Lower lobe of right lung (tissue), 2 donors: ENCODE measurements at regions not wholly inside any gene's neighbourhood (a gene's known extent, or its start where the extent isn't known, plus 50 kb on each side); places are given as distances from the start of the nearest gene placed in this dataset.

Source experiments
- ATAC-seq, 2 donors: fragments of 200-7000 bp; cut with Tn5 transposase; one replicate each; pipeline ENCODE4 v1.9.1; 2020 to 2022; ENCODE audit warnings: mild to moderate bottlenecking in 2 of 2, moderate library complexity in 2 of 2
- DNase-seq: peaks from one replicate; pipeline ENCODE4 v3.0.0-alpha.2; 2020
- H3K27ac ChIP-seq: fragments of 200-600 bp; one replicate; pipeline ENCODE4 v1.8.0; 2022
- H3K27me3 ChIP-seq: fragments of 200-600 bp; one replicate; pipeline ENCODE4 v1.8.0; 2022; ENCODE audit warnings: low read depth
- H3K36me3 ChIP-seq: fragments of 200-600 bp; one replicate; pipeline ENCODE4 v1.8.0; 2022; ENCODE audit warnings: mild to moderate bottlenecking
- H3K4me1 ChIP-seq: fragments of 200-600 bp; one replicate; pipeline ENCODE4 v1.8.0; 2022
- H3K4me3 ChIP-seq: fragments of 200-600 bp; one replicate; pipeline ENCODE4 v1.8.0; 2022; ENCODE audit warnings: mild to moderate bottlenecking
- H3K9me3 ChIP-seq: fragments of 200-600 bp; one replicate; pipeline ENCODE4 v1.8.0; 2022
- CTCF ChIP-seq: fragments of 200-600 bp; IDR thresholded peaks from one replicate; pipeline ENCODE4 v1.8.0; 2022; ENCODE audit warnings: antibody characterized with exemption, mild to moderate bottlenecking
- intact Hi-C: fragments of 100-400 bp; cut with DNase I; formaldehyde crosslinking; loops from one replicate; pipeline ENCODE4 v1.11.0; 2022
- donor health status: DM: no; HTN: yes; CAD: no; lungs with severe emphysema.

- no peak overlapping the region for H3K4me3 ChIP-seq
- H3K9me3 ChIP-seq = no peaks in the 10 kb centered on the region
- H3K27ac ChIP-seq = no peak overlapping the region
- ATAC-seq = no peak
- no peak for TF ChIP-seq CTCF
- no peaks in the 10 kb centered on the region for H3K27me3 ChIP-seq
- H3K4me1 ChIP-seq = no peaks in the 10 kb centered on the region
- intact Hi-C loops = no loop called here
- no peaks in the 10 kb centered on the region for H3K36me3 ChIP-seq
- DNase-seq = no peak
Observed at GRCh38 chr16:6499413-6499812, 833.2 kb upstream of the RBFOX1 start.

GRCh38 chr16:6498858-6499257 is 833.8 kb upstream of the RBFOX1 start:
- no peak for ATAC-seq
- Histone ChIP-seq H3K9me3 (no peaks in the 10 kb centered on the region), H3K36me3 (no peaks in the 10 kb centered on the region), H3K27ac (no peak overlapping the region), H3K4me1 (no peaks in the 10 kb centered on the region), H3K4me3 (no peak overlapping the region), H3K27me3 (no peaks in the 10 kb centered on the region)
- intact Hi-C loops = no loop called here
- TF ChIP-seq CTCF = no peak
- DNase-seq = no peak

- no peak overlapping the region for H3K4me3 ChIP-seq
- TF ChIP-seq CTCF = no peak
- DNase-seq (no peak), ATAC-seq (no peak)
- H3K9me3 ChIP-seq = no peaks in the 10 kb centered on the region
- no peaks in the 10 kb centered on the region for H3K4me1 ChIP-seq
- intact Hi-C loops = no loop called here
- H3K27ac ChIP-seq = no peak overlapping the region
- no peaks in the 10 kb centered on the region for H3K36me3 ChIP-seq
- no peaks in the 10 kb centered on the region for H3K27me3 ChIP-seq
Observed at GRCh38 chr16:6496996-6497395, 835.6 kb upstream of the RBFOX1 start.

- ATAC-seq = no peak
- intact Hi-C loops = no loop called here
- no peaks in the 10 kb centered on the region for H3K36me3 ChIP-seq
- H3K4me1 ChIP-seq = no peaks in the 10 kb centered on the region
- H3K9me3 ChIP-seq = no peaks in the 10 kb centered on the region
- no peak overlapping the region for H3K4me3 ChIP-seq
- H3K27ac ChIP-seq = no peak overlapping the region
- no peak for DNase-seq
- no peak for TF ChIP-seq CTCF
- H3K27me3 ChIP-seq = no peaks in the 10 kb centered on the region
Observed at GRCh38 chr16:6495486-6496210, 837.0 kb upstream of the RBFOX1 start.

- no peak overlapping the region for H3K4me3 ChIP-seq
- H3K4me1 ChIP-seq = no peaks in the 10 kb centered on the region
- no peaks in the 10 kb centered on the region for H3K27me3 ChIP-seq
- no peaks in the 10 kb centered on the region for H3K36me3 ChIP-seq
- ATAC-seq (no peak), DNase-seq (no peak)
- no peak overlapping the region for H3K27ac ChIP-seq
- H3K9me3 ChIP-seq = no peaks in the 10 kb centered on the region
- intact Hi-C loops = no loop called here
- no peak for TF ChIP-seq CTCF
Observed at GRCh38 chr16:6494716-6495115, 837.9 kb upstream of the RBFOX1 start.
